GM23338 (cell line): ENCODE measurements at regions not wholly inside any gene's neighbourhood (a gene's known extent, or its start where the extent isn't known, plus 50 kb on each side); places are given as distances from the start of the nearest gene placed in this dataset.

ENCODE experiments used
- ATAC-seq: fragments of 200-7000 bp; cut with Tn5 transposase; 3 replicates; pipeline ENCODE4 v1.9.1; 2020
- DNase-seq: peaks from one replicate; pipeline ENCODE4 v3.0.0-alpha.2; 2015; ENCODE audit warnings: low spot score
- H2AFZ ChIP-seq: fragments of 200-600 bp; sonication (generic); 2 replicates; pipeline ENCODE4 v1.8.0; 2016; ENCODE audit warnings: antibody characterized with exemption, mild to moderate bottlenecking, moderate library complexity
- H3F3A ChIP-seq: fragments of 200-600 bp; sonication (generic); replicated peaks from 2 replicates; pipeline ENCODE4 v1.8.0; 2017; ENCODE audit warnings: antibody characterized with exemption, mixed run types, low read depth
- H3K27ac ChIP-seq: fragments of 200-600 bp; sonication (generic); 2 replicates; pipeline ENCODE4 v1.6.1; 2016; ENCODE audit warnings: low read depth
- H3K27me3 ChIP-seq: fragments of 200-600 bp; sonication (generic); 2 replicates; pipeline ENCODE4 v1.8.0; 2016; ENCODE audit warnings: mild to moderate bottlenecking, mixed run types, moderate library complexity; ENCODE audit not compliant: insufficient read depth
- H3K36me3 ChIP-seq: fragments of 200-600 bp; sonication (generic); 2 replicates; pipeline ENCODE4 v1.8.0; 2016; ENCODE audit warnings: mild to moderate bottlenecking; ENCODE audit not compliant: insufficient read depth
- H3K4me1 ChIP-seq: fragments of 200-600 bp; sonication (generic); 2 replicates; pipeline ENCODE4 v1.8.0; 2016; ENCODE audit warnings: mild to moderate bottlenecking, moderate library complexity; ENCODE audit not compliant: insufficient read depth
- H3K4me2 ChIP-seq: fragments of 200-600 bp; sonication (generic); 2 replicates; pipeline ENCODE4 v1.7.1; 2017; ENCODE audit warnings: mixed run types
- H3K4me3 ChIP-seq: fragments of 200-600 bp; sonication (generic); 2 replicates; pipeline ENCODE4 v1.6.1; 2016; ENCODE audit warnings: mixed run types
- H3K79me2 ChIP-seq: fragments of 200-600 bp; sonication (generic); replicated peaks from 2 replicates; pipeline ENCODE4 v1.8.0; 2017; ENCODE audit warnings: mild to moderate bottlenecking; ENCODE audit not compliant: insufficient read depth
- H3K9me2 ChIP-seq: fragments of 200-600 bp; sonication (generic); 2 replicates; pipeline ENCODE4 v1.8.0; 2017; ENCODE audit not compliant: insufficient read depth
- H4K20me1 ChIP-seq: fragments of 200-600 bp; sonication (generic); replicated peaks from 2 replicates; pipeline ENCODE4 v1.8.0; 2017; ENCODE audit warnings: mild to moderate bottlenecking; ENCODE audit not compliant: insufficient read depth
- H3K27ac Mint-ChIP-seq: 2 replicates; pipeline ENCODE4 v1.8.0; 2020; ENCODE audit warnings: inconsistent platforms, mild to moderate bottlenecking, moderate library complexity, mixed read lengths
- H3K27me3 Mint-ChIP-seq: 3 replicates; pipeline ENCODE4 v1.8.0; 2022; ENCODE audit warnings: low read depth, mild to moderate bottlenecking, moderate library complexity, mixed read lengths, inconsistent platforms; ENCODE audit not compliant: insufficient read depth, poor library complexity
- H3K36me3 Mint-ChIP-seq: 3 replicates; pipeline ENCODE4 v1.8.0; 2021; ENCODE audit warnings: low read depth, mild to moderate bottlenecking, inconsistent platforms, moderate library complexity, mixed read lengths
- H3K4me1 Mint-ChIP-seq: 3 replicates; pipeline ENCODE4 v1.8.0; 2020; ENCODE audit warnings: mild to moderate bottlenecking, inconsistent platforms, mixed read lengths
- H3K4me3 Mint-ChIP-seq: 3 replicates; pipeline ENCODE4 v1.8.0; 2021; ENCODE audit warnings: moderate library complexity, mild to moderate bottlenecking, inconsistent platforms, mixed read lengths
- H3K9me3 Mint-ChIP-seq: 3 replicates; pipeline ENCODE4 v1.8.0; 2020; ENCODE audit warnings: moderate library complexity, mild to moderate bottlenecking, inconsistent platforms, mixed read lengths
- CREB1 ChIP-seq: fragments of 250-450 bp; sonication (Bioruptor Pico); IDR thresholded peaks from 2 replicates; pipeline ENCODE4 v1.5.0; 2020; ENCODE audit warnings: low read depth, mild to moderate bottlenecking, moderate library complexity
- EZH2 ChIP-seq: fragments of 200-600 bp; sonication (generic); IDR thresholded peaks from one replicate; pipeline ENCODE4 v1.8.0; 2017; ENCODE audit warnings: antibody characterized with exemption, mild to moderate bottlenecking, low read depth; ENCODE audit not compliant: unreplicated experiment
- EZH2phosphoT487 ChIP-seq: fragments of 200-600 bp; sonication (generic); IDR thresholded peaks from one replicate; pipeline ENCODE4 v1.8.1; 2018; ENCODE audit warnings: antibody characterized with exemption; ENCODE audit not compliant: unreplicated experiment
- JUNB ChIP-seq: IDR thresholded peaks from one replicate; pipeline ENCODE4 v1.6.1; 2016; ENCODE audit warnings: antibody characterized with exemption; ENCODE audit not compliant: unreplicated experiment
- NANOG ChIP-seq: IDR thresholded peaks from 2 replicates; pipeline ENCODE4 v1.6.1; 2016; ENCODE audit warnings: antibody characterized with exemption, borderline replicate concordance
- POLR2AphosphoS5 ChIP-seq: IDR thresholded peaks from 2 replicates; pipeline ENCODE4 v1.6.1; 2016; ENCODE audit warnings: antibody characterized with exemption, low read depth
- STAT1 ChIP-seq: IDR thresholded peaks from one replicate; pipeline ENCODE4 v1.6.1; 2016; ENCODE audit warnings: antibody characterized with exemption; ENCODE audit not compliant: unreplicated experiment
- ZNF114 ChIP-seq: fragments of 250-450 bp; sonication (Bioruptor Pico); IDR thresholded peaks from 2 replicates; pipeline ENCODE4 v1.5.0; 2020; ENCODE audit warnings: mild to moderate bottlenecking, moderate library complexity
- ZNF331 ChIP-seq: fragments of 250-450 bp; sonication (Bioruptor Pico); IDR thresholded peaks from 2 replicates; pipeline ENCODE4 v1.5.0; 2020; ENCODE audit warnings: low read depth, mild to moderate bottlenecking, moderate library complexity
- TF ChIP-seq, protein P1 (sequence below): IDR thresholded peaks from one replicate; pipeline ENCODE4 v1.6.1; 2018; ENCODE audit warnings: antibody characterized with exemption; ENCODE audit not compliant: unreplicated experiment
- TF ChIP-seq, protein P2 (sequence below), 2 experiments: fragments of 200-600 bp in 1 of 2; sonication (generic) in 1 of 2; conservative IDR thresholded peaks; 2 replicates each; pipeline versions ENCODE4 v1.5.1 to v1.6.1; 2016 to 2017; ENCODE audit warnings: antibody characterized with exemption in 2 of 2, low read depth in 2 of 2, mild to moderate bottlenecking in 2 of 2, moderate library complexity in 1 of 2
- TF ChIP-seq, protein P3 (sequence below): IDR thresholded peaks from 2 replicates; pipeline ENCODE4 v1.6.1; 2016; ENCODE audit warnings: antibody characterized with exemption
- TF ChIP-seq, protein P4 (sequence below): fragments of 250-450 bp; sonication (Bioruptor Pico); IDR thresholded peaks from 2 replicates; pipeline ENCODE4 v1.5.0; 2020; ENCODE audit warnings: mild to moderate bottlenecking, moderate library complexity

DNA sequence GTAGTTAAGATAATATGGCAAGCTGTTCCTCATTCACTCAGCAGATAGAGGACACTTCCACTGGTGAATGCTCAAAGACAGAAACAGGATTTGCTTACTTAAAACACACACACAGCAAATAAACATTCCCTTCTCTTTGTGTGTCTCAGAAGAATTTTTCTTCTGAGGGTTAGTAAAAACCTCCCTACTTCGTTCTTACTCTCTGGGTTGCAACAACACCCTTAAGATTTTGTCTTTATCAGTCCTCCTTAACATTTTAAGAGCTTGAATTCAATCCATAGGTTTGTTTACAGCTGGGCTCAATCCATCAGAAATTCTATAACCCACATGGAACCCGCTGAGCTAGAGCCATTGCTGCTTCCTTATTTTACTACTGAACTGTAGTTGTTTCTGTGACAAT, 237.4 kb upstream of the PIK3R1 start:
- Mint-ChIP-seq H3K9me3 (no peaks in the 10 kb centered on the region), H3K27ac (no peak overlapping the region), H3K4me1 (no peaks in the 10 kb centered on the region), H3K4me3 (no peak overlapping the region), H3K36me3 (no peaks in the 10 kb centered on the region), H3K27me3 (peaks cover 2% of the 10 kb centered on the region)
- Histone ChIP-seq H2AFZ (peak overlapping the region; percentile 70), H3K27me3 (no peaks in the 10 kb centered on the region), H3K79me2 (no peaks in the 10 kb centered on the region), H3F3A (no peaks in the 10 kb centered on the region), H3K4me2 (no peak overlapping the region), H3K4me1 (no peaks in the 10 kb centered on the region), H3K36me3 (no peaks in the 10 kb centered on the region), H3K27ac (no peak overlapping the region), H3K9me2 (0 out of 2 replicates have a peak, but pooled peaks cover 5% of the 10 kb centered on the region), H4K20me1 (no peaks in the 10 kb centered on the region), H3K4me3 (no peak overlapping the region)
- TF ChIP-seq, protein P1, sequence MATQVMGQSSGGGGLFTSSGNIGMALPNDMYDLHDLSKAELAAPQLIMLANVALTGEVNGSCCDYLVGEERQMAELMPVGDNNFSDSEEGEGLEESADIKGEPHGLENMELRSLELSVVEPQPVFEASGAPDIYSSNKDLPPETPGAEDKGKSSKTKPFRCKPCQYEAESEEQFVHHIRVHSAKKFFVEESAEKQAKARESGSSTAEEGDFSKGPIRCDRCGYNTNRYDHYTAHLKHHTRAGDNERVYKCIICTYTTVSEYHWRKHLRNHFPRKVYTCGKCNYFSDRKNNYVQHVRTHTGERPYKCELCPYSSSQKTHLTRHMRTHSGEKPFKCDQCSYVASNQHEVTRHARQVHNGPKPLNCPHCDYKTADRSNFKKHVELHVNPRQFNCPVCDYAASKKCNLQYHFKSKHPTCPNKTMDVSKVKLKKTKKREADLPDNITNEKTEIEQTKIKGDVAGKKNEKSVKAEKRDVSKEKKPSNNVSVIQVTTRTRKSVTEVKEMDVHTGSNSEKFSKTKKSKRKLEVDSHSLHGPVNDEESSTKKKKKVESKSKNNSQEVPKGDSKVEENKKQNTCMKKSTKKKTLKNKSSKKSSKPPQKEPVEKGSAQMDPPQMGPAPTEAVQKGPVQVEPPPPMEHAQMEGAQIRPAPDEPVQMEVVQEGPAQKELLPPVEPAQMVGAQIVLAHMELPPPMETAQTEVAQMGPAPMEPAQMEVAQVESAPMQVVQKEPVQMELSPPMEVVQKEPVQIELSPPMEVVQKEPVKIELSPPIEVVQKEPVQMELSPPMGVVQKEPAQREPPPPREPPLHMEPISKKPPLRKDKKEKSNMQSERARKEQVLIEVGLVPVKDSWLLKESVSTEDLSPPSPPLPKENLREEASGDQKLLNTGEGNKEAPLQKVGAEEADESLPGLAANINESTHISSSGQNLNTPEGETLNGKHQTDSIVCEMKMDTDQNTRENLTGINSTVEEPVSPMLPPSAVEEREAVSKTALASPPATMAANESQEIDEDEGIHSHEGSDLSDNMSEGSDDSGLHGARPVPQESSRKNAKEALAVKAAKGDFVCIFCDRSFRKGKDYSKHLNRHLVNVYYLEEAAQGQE, result no peak
- TF ChIP-seq, protein P2, sequence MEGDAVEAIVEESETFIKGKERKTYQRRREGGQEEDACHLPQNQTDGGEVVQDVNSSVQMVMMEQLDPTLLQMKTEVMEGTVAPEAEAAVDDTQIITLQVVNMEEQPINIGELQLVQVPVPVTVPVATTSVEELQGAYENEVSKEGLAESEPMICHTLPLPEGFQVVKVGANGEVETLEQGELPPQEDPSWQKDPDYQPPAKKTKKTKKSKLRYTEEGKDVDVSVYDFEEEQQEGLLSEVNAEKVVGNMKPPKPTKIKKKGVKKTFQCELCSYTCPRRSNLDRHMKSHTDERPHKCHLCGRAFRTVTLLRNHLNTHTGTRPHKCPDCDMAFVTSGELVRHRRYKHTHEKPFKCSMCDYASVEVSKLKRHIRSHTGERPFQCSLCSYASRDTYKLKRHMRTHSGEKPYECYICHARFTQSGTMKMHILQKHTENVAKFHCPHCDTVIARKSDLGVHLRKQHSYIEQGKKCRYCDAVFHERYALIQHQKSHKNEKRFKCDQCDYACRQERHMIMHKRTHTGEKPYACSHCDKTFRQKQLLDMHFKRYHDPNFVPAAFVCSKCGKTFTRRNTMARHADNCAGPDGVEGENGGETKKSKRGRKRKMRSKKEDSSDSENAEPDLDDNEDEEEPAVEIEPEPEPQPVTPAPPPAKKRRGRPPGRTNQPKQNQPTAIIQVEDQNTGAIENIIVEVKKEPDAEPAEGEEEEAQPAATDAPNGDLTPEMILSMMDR (conservative IDR thresholded peaks at IDR 0.05; ENCODE audit: low read depth in 2 of 2), result no peak
- TF ChIP-seq NANOG (no peak), EZH2 (no peak), POLR2AphosphoS5 (no peak), JUNB (no peak), STAT1 (no peak), ZNF331 (no peak), ZNF114 (no peak), EZH2phosphoT487 (no peak), CREB1 (no peak)
- TF ChIP-seq, protein P3, sequence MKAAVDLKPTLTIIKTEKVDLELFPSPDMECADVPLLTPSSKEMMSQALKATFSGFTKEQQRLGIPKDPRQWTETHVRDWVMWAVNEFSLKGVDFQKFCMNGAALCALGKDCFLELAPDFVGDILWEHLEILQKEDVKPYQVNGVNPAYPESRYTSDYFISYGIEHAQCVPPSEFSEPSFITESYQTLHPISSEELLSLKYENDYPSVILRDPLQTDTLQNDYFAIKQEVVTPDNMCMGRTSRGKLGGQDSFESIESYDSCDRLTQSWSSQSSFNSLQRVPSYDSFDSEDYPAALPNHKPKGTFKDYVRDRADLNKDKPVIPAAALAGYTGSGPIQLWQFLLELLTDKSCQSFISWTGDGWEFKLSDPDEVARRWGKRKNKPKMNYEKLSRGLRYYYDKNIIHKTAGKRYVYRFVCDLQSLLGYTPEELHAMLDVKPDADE, result no peak
- TF ChIP-seq, protein P4, sequence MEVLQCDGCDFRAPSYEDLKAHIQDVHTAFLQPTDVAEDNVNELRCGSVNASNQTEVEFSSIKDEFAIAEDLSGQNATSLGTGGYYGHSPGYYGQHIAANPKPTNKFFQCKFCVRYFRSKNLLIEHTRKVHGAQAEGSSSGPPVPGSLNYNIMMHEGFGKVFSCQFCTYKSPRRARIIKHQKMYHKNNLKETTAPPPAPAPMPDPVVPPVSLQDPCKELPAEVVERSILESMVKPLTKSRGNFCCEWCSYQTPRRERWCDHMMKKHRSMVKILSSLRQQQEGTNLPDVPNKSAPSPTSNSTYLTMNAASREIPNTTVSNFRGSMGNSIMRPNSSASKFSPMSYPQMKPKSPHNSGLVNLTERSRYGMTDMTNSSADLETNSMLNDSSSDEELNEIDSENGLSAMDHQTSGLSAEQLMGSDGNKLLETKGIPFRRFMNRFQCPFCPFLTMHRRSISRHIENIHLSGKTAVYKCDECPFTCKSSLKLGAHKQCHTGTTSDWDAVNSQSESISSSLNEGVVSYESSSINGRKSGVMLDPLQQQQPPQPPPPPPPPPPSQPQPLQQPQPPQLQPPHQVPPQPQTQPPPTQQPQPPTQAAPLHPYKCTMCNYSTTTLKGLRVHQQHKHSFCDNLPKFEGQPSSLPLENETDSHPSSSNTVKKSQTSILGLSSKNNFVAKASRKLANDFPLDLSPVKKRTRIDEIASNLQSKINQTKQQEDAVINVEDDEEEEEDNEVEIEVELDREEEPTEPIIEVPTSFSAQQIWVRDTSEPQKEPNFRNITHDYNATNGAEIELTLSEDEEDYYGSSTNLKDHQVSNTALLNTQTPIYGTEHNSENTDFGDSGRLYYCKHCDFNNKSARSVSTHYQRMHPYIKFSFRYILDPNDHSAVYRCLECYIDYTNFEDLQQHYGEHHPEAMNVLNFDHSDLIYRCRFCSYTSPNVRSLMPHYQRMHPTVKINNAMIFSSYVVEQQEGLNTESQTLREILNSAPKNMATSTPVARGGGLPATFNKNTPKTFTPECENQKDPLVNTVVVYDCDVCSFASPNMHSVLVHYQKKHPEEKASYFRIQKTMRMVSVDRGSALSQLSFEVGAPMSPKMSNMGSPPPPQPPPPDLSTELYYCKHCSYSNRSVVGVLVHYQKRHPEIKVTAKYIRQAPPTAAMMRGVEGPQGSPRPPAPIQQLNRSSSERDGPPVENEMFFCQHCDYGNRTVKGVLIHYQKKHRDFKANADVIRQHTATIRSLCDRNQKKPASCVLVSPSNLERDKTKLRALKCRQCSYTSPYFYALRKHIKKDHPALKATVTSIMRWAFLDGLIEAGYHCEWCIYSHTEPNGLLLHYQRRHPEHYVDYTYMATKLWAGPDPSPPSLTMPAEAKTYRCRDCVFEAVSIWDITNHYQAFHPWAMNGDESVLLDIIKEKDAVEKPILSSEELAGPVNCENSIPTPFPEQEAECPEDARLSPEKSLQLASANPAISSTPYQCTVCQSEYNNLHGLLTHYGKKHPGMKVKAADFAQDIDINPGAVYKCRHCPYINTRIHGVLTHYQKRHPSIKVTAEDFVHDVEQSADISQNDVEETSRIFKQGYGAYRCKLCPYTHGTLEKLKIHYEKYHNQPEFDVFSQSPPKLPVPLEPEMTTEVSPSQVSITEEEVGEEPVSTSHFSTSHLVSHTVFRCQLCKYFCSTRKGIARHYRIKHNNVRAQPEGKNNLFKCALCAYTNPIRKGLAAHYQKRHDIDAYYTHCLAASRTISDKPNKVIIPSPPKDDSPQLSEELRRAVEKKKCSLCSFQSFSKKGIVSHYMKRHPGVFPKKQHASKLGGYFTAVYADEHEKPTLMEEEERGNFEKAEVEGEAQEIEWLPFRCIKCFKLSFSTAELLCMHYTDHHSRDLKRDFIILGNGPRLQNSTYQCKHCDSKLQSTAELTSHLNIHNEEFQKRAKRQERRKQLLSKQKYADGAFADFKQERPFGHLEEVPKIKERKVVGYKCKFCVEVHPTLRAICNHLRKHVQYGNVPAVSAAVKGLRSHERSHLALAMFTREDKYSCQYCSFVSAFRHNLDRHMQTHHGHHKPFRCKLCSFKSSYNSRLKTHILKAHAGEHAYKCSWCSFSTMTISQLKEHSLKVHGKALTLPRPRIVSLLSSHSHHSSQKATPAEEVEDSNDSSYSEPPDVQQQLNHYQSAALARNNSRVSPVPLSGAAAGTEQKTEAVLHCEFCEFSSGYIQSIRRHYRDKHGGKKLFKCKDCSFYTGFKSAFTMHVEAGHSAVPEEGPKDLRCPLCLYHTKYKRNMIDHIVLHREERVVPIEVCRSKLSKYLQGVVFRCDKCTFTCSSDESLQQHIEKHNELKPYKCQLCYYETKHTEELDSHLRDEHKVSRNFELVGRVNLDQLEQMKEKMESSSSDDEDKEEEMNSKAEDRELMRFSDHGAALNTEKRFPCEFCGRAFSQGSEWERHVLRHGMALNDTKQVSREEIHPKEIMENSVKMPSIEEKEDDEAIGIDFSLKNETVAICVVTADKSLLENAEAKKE (CRISPR knock-in tag), result no peak
- DNase-seq (no peak), ATAC-seq (no peak)
